ENCODE measurements at regions not wholly inside any gene's neighbourhood (a gene's known extent, or its start where the extent isn't known, plus 50 kb on each side); places are given as distances from the start of the nearest gene placed in this dataset.

DNA sequence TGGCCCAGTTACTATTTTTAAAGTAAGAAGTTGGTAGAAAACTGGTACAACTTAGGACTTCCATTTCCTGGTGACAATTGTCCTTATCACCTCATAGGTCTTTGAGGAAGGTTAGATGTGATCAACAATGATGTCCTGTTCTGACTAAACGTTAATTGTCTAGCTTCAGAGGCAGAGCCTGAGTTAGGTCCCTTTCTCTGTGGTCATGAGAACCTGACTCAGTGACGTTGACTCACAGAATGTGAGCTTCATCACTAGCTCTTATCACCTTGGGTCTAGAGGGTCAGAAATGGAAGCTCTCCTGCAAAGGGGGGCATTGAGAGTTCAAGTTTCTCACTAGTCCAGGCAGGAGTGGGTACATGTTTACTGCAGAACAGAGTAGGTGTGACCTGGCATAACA lies 60.6 kb upstream of the ATP8B1 start:
- Histone ChIP-seq H3K36me3 (ENCODE audit: control insufficient read depth in 2 of 2, extremely low read depth in 1 of 2, insufficient read depth in 2 of 2, low read length in 2 of 2) (no peaks in the 10 kb centered on the region), H3K9me1 (ENCODE audit: control insufficient read depth, extremely low read depth, insufficient read depth, low read length) (no peaks in the 10 kb centered on the region), H3K9me3 (ENCODE audit: control insufficient read depth, low read depth, low read length) (no peaks in the 10 kb centered on the region), H3K79me2 (ENCODE audit: control insufficient read depth, insufficient read depth, low read length) (no peaks in the 10 kb centered on the region), H3K27me3 (ENCODE audit: control insufficient read depth, extremely low read depth, insufficient read depth, low read length) (peaks cover 5% of the 10 kb centered on the region), H3K4me1 (ENCODE audit: control insufficient read depth, extremely low read depth, insufficient read depth, low read length) (no peaks in the 10 kb centered on the region), H2AFZ (ENCODE audit: control insufficient read depth, low read length) (no peak overlapping the region), H3K4me2 (ENCODE audit: control insufficient read depth, extremely low read depth, insufficient read depth, low read depth, low read length) (no peak overlapping the region), H3K9ac (ENCODE audit: control insufficient read depth, extremely low read depth, insufficient read depth, low read length) (no peak overlapping the region), H4K20me1 (ENCODE audit: control insufficient read depth, extremely low read depth, insufficient read depth, low read length) (no peaks in the 10 kb centered on the region), H3K27ac (ENCODE audit: control insufficient read depth, insufficient read depth, low read length) (no peak overlapping the region), H3K4me3 (ENCODE audit: control insufficient read depth in 2 of 3, extremely low read depth in 1 of 3, insufficient read depth in 2 of 3, low read depth in 1 of 3, low read length in 3 of 3) (no peak overlapping the region)
- FAIRE-seq (peak; percentile 20), DNase-seq (ENCODE audit: low read depth, low spot score) (no peak)
- dilution Hi-C loops (cut with MboI; ENCODE audit: extremely low pct_ligation_motif_present, low sequenced_read_pairs): no loop called here
- TF ChIP-seq EZH2 (IDR thresholded peaks at IDR 0.05; ENCODE audit: low read length) (no peak), CTCF (optimal IDR thresholded peaks at IDR 0.05 in 1 of 3, IDR thresholded peaks at IDR 0.05 in 1 of 3, conservative IDR thresholded peaks at IDR 0.05 in 1 of 3; ENCODE audit: extremely low read depth in 1 of 3, insufficient read depth in 2 of 3, low read length in 3 of 3) (no peak)

GRCh38 chr18:57859314-57859713 lies 56.2 kb upstream of the ATP8B1 start:
- no peaks in the 10 kb centered on the region for H3K9me3 ChIP-seq (ENCODE audit: control insufficient read depth, low read depth, low read length)
- H2AFZ ChIP-seq (ENCODE audit: control insufficient read depth, low read length): no peak overlapping the region
- no peak overlapping the region for H3K27ac ChIP-seq (ENCODE audit: control insufficient read depth, insufficient read depth, low read length)
- FAIRE-seq (peak; percentile 88), DNase-seq (ENCODE audit: low read depth, low spot score) (no peak)
- TF ChIP-seq EZH2 (IDR thresholded peaks at IDR 0.05; ENCODE audit: low read length) (no peak), CTCF (optimal IDR thresholded peaks at IDR 0.05 in 1 of 3, IDR thresholded peaks at IDR 0.05 in 1 of 3, conservative IDR thresholded peaks at IDR 0.05 in 1 of 3; ENCODE audit: extremely low read depth in 1 of 3, insufficient read depth in 2 of 3, low read length in 3 of 3) (peak; percentile 74 to 86 (median 78))
- H3K4me2 ChIP-seq (ENCODE audit: control insufficient read depth, extremely low read depth, insufficient read depth, low read depth, low read length): no peak overlapping the region
- no peaks in the 10 kb centered on the region for H3K4me1 ChIP-seq (ENCODE audit: control insufficient read depth, extremely low read depth, insufficient read depth, low read length)
- dilution Hi-C loops (cut with MboI; ENCODE audit: extremely low pct_ligation_motif_present, low sequenced_read_pairs): no loop called here
- H3K79me2 ChIP-seq (ENCODE audit: control insufficient read depth, insufficient read depth, low read length): no peaks in the 10 kb centered on the region
- H3K36me3 ChIP-seq (ENCODE audit: control insufficient read depth in 2 of 2, extremely low read depth in 1 of 2, insufficient read depth in 2 of 2, low read length in 2 of 2): no peaks in the 10 kb centered on the region
- H3K4me3 ChIP-seq (ENCODE audit: control insufficient read depth in 2 of 3, extremely low read depth in 1 of 3, insufficient read depth in 2 of 3, low read depth in 1 of 3, low read length in 3 of 3): no peak overlapping the region
- no peaks in the 10 kb centered on the region for H4K20me1 ChIP-seq (ENCODE audit: control insufficient read depth, extremely low read depth, insufficient read depth, low read length)
- no peaks in the 10 kb centered on the region for H3K9me1 ChIP-seq (ENCODE audit: control insufficient read depth, extremely low read depth, insufficient read depth, low read length)
- peaks cover 5% of the 10 kb centered on the region for H3K27me3 ChIP-seq (ENCODE audit: control insufficient read depth, extremely low read depth, insufficient read depth, low read length)
- H3K9ac ChIP-seq (ENCODE audit: control insufficient read depth, extremely low read depth, insufficient read depth, low read length): no peak overlapping the region

Data from keratinocyte (primary cell).